Liver (tissue), 3 donors: ENCODE measurements at regions not wholly inside any gene's neighbourhood (a gene's known extent, or its start where the extent isn't known, plus 50 kb on each side); places are given as distances from the start of the nearest gene placed in this dataset.

ENCODE experiments used
- FOXA2 ChIP-seq: IDR thresholded peaks from 2 replicates; pipeline ENCODE4 v1.6.1; 2016; ENCODE audit warnings: antibody characterized with exemption
- GABPA ChIP-seq, 2 donors: IDR thresholded peaks in 1 of 2; conservative IDR thresholded peaks in 1 of 2; 2 replicates each; pipeline ENCODE4 v1.6.1; 2016; ENCODE audit warnings: antibody characterized with exemption in 2 of 2, mild to moderate bottlenecking in 1 of 2, moderate library complexity in 1 of 2
- JUND ChIP-seq, 2 donors: IDR thresholded peaks; 2 replicates each; pipeline ENCODE4 v1.6.1; 2016; ENCODE audit warnings: antibody characterized with exemption in 2 of 2
- NR2F2 ChIP-seq: IDR thresholded peaks from 2 replicates; pipeline ENCODE4 v1.6.1; 2016; ENCODE audit warnings: antibody characterized with exemption
- RAD21 ChIP-seq, 2 donors: IDR thresholded peaks; 2 replicates each; pipeline ENCODE4 v1.6.1; 2016; ENCODE audit warnings: antibody characterized with exemption in 2 of 2, mild to moderate bottlenecking in 2 of 2
- SP1 ChIP-seq: IDR thresholded peaks from 2 replicates; pipeline ENCODE4 v1.6.1; 2018; ENCODE audit warnings: antibody characterized with exemption, mild to moderate bottlenecking
- YY1 ChIP-seq: IDR thresholded peaks from 2 replicates; pipeline ENCODE4 v1.6.1; 2016; ENCODE audit warnings: antibody characterized with exemption, mild to moderate bottlenecking
- TF ChIP-seq, protein P1 (sequence below): fragments of 150-350 bp; IDR thresholded peaks from 2 replicates; pipeline ENCODE4 v1.5.1; 2017; ENCODE audit warnings: improper control_type of control experiment, low read depth, low read length; ENCODE audit not compliant: missing input control
- TF ChIP-seq, protein P2 (sequence below): IDR thresholded peaks from 2 replicates; pipeline ENCODE4 v1.6.1; 2016; ENCODE audit warnings: antibody characterized with exemption, mild to moderate bottlenecking
- TF ChIP-seq, protein P3 (sequence below): IDR thresholded peaks from 2 replicates; pipeline ENCODE4 v1.6.1; 2016; ENCODE audit warnings: antibody characterized with exemption
- TF ChIP-seq, protein P4 (sequence below): IDR thresholded peaks from 2 replicates; pipeline ENCODE4 v1.6.1; 2016; ENCODE audit warnings: antibody characterized with exemption
- donor health status: healthy.
- donor health status: healthy.

DNA sequence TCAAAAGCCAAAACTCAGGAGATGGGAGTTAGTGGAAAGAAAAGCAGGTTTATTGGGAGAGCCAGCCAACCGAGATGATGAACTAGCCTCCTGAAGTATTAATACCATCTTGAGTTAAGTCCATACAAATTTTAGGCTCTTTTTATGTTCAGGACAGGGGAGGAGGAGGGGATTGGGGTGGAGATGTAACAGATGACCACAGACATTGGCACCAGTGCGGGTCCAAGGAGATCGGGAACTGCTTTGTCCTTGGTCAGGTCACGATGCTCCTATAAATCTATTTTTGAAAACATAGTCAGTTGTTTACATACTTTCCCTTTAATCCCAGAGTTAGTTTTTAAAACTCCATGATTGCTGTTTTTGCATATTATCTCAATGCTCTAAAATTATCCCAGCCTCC lies 219.6 kb downstream of the ANKRD60 start:
- TF ChIP-seq, protein P1, sequence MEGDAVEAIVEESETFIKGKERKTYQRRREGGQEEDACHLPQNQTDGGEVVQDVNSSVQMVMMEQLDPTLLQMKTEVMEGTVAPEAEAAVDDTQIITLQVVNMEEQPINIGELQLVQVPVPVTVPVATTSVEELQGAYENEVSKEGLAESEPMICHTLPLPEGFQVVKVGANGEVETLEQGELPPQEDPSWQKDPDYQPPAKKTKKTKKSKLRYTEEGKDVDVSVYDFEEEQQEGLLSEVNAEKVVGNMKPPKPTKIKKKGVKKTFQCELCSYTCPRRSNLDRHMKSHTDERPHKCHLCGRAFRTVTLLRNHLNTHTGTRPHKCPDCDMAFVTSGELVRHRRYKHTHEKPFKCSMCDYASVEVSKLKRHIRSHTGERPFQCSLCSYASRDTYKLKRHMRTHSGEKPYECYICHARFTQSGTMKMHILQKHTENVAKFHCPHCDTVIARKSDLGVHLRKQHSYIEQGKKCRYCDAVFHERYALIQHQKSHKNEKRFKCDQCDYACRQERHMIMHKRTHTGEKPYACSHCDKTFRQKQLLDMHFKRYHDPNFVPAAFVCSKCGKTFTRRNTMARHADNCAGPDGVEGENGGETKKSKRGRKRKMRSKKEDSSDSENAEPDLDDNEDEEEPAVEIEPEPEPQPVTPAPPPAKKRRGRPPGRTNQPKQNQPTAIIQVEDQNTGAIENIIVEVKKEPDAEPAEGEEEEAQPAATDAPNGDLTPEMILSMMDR = no peak
- TF ChIP-seq, protein P2, sequence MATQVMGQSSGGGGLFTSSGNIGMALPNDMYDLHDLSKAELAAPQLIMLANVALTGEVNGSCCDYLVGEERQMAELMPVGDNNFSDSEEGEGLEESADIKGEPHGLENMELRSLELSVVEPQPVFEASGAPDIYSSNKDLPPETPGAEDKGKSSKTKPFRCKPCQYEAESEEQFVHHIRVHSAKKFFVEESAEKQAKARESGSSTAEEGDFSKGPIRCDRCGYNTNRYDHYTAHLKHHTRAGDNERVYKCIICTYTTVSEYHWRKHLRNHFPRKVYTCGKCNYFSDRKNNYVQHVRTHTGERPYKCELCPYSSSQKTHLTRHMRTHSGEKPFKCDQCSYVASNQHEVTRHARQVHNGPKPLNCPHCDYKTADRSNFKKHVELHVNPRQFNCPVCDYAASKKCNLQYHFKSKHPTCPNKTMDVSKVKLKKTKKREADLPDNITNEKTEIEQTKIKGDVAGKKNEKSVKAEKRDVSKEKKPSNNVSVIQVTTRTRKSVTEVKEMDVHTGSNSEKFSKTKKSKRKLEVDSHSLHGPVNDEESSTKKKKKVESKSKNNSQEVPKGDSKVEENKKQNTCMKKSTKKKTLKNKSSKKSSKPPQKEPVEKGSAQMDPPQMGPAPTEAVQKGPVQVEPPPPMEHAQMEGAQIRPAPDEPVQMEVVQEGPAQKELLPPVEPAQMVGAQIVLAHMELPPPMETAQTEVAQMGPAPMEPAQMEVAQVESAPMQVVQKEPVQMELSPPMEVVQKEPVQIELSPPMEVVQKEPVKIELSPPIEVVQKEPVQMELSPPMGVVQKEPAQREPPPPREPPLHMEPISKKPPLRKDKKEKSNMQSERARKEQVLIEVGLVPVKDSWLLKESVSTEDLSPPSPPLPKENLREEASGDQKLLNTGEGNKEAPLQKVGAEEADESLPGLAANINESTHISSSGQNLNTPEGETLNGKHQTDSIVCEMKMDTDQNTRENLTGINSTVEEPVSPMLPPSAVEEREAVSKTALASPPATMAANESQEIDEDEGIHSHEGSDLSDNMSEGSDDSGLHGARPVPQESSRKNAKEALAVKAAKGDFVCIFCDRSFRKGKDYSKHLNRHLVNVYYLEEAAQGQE = no peak
- TF ChIP-seq NR2F2 = no peak
- TF ChIP-seq JUND (IDR thresholded peaks at IDR 0.05) = no peak
- TF ChIP-seq SP1 = no peak
- TF ChIP-seq, protein P3, sequence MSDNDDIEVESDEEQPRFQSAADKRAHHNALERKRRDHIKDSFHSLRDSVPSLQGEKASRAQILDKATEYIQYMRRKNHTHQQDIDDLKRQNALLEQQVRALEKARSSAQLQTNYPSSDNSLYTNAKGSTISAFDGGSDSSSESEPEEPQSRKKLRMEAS = no peak
- TF ChIP-seq RAD21 (IDR thresholded peaks at IDR 0.05) = no peak
- TF ChIP-seq, protein P4, sequence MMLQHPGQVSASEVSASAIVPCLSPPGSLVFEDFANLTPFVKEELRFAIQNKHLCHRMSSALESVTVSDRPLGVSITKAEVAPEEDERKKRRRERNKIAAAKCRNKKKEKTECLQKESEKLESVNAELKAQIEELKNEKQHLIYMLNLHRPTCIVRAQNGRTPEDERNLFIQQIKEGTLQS = no peak
- TF ChIP-seq GABPA (IDR thresholded peaks at IDR 0.05 in 1 of 2, conservative IDR thresholded peaks at IDR 0.05 in 1 of 2) = no peak
- TF ChIP-seq FOXA2 = no peak
- TF ChIP-seq YY1 = no peak
